Activated CD4-positive, alpha-beta T cell treated with anti-CD3 and anti-CD28 coated beads, Interleukin-2, Interleukin-6, amounts not matched to agents 100 ng/mL and 50 ng/mL, durations not matched to agents 16 hours and 8 hours (primary cell): ENCODE measurements at regions not wholly inside any gene's neighbourhood (a gene's known extent, or its start where the extent isn't known, plus 50 kb on each side); places are given as distances from the start of the nearest gene placed in this dataset.
"Not testable (repeated sequence)": the region's sequence is repeated elsewhere in the genome, so short reads cannot be mapped to it uniquely, and the experiment has no call there.

Experiments used
- DNase-seq: peaks from one replicate; pipeline ENCODE4 v3.0.0-alpha.2; 2020

GRCh38 chr6:156599366-156599765 lies 177.8 kb upstream of the ARID1B start:
- DNase-seq: no peak

DNA sequence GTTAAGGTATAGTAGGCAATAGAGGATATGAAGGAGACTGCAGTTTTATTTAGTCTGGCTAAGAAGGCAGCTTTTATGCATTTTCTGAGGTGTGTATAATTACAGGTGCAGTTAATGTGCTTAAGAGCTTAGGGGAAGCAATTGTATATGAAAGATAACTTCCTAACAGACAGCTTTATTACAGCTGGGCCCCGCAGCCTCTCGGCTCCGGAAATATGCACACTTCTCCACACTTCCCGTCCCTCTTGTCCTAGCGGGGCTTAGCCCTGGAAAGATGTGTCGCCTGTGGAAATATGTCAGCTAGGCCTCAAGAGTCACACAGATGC lies 178.4 kb upstream of the ARID1B start:
- no peak for DNase-seq

DNA sequence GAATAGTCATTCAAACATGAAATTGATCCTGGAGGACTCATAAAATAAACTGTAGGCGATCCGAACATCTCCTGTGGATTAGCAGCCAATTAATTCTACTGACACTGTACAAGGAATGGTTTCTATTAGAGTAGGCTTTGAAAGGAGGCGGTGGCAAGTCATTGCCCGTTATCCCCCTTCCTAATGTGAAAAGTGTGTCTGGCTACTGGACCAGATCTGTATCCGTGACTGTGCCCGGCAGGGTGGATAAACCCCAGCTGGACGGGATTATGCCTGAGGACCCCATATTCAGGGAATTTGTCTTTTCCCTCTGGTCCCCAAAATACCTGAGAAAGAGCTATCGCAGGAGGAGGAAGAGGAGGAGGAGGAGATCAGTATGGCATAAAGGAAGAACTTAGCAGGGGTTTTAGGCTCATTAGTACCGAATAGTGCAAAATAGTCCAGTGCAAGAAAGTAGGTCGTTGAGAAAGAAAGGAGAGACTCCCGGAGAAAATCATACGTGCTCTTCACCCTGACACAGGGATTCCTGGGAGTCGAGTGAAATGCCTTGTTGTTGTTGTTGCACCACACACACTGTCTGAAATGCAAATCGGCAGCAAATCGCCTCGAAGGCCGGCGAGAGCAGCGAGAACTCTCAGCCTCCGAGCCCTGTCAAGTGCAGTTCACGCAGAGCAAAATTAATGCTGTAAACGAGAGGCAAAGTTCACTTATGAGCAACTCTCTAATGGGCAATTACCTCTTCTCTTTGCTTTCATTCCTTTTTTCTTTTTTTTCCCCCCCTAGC lies 178.9 kb upstream of the ARID1B start:
- no peak for DNase-seq

- no peak for DNase-seq
Observed at GRCh38 chr6:156597095-156597494, 180.1 kb upstream of the ARID1B start.

GRCh38 chr6:156595476-156595875 lies 181.7 kb upstream of the ARID1B start:
- no peak for DNase-seq

DNA sequence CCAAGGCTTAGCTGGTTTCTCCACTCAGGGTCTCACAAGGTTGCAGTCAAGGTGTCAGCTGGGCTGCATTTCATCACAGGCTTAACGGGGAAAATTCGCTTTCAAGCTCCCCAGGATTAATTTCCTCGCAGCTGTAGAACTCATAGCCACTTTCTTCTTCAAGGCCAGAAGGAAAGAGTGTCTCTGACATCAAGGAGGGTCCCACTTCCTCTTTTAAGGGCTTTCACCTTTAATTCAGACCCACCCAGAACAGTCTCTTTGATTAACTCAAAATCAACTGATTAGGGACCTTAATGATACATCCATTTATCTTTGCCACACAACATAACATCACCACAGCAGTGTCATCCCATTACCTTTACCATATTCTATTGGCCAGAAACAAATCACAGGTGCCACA lies 183.3 kb upstream of the ARID1B start:
- DNase-seq: no peak

DNA sequence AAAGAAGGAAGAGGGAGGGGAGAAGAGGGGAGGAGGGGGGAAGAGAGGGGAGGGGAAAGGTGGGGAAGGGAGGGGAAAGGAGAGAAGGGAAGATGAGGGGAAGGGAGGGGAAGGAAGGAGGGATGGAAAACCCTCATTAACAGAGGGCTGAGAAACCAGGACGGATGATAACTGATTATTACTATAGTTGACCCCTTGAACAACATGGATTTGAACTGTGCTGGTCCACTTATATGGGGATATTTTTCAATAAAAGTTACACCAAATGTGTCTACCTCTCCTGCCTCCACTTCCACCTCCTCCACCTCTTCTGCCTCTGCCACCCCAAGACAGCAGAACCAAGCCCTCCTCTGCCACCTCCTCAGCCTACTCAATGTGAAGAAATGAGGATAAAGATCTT lies 184.1 kb upstream of the ARID1B start:
- no peak for DNase-seq

DNA sequence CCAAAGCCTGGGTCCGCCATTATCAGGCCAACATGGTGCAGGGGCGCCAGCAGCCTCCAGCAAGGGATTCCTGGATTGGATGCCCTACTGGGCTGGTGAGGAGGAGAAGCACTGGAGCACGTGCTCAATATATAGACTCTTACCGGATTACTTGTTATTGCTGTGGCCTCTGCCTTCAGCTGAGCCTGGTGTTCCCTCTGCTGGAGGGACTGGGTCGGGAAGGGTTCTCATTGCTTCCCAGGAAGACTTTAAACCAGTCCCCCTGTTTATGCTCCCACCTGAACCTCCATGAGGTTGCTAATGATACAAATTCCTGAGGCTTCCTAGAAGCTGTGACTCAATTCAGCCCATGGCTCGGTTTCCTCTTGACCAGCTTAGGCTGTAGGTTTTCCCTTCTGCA lies 186.7 kb upstream of the ARID1B start:
- no peak for DNase-seq

GRCh38 chr6:156589281-156589680 lies 187.9 kb upstream of the ARID1B start:
- DNase-seq: no peak

- no peak for DNase-seq
Observed at GRCh38 chr6:156587751-156588301, 189.4 kb upstream of the ARID1B start.

DNA sequence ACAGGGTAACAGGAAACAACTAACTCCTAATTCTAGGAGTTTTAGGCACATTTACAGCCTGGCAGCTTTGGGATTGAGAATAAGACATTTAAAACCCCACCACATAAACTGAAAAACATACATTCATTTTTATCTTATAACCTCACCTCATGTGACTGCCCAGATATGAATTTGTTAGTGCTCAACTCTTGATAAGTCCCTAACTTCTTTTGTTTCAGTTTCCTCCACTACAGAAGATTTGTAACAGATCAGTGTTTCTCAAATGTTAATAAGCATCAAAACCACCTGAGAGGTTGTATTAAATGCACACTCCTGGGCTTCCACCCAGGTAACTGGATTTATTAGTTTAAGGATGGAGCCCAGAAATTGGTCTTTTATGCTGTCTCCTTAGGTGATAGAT lies 190.1 kb upstream of the ARID1B start:
- no peak for DNase-seq

GRCh38 chr6:156585859-156586258 lies 191.3 kb upstream of the ARID1B start:
- DNase-seq: no peak

GRCh38 chr6:156584121-156584520 lies 193.1 kb upstream of the ARID1B start:
- DNase-seq: not testable (repeated sequence)

- DNase-seq: no peak
Observed at GRCh38 chr6:156583083-156583482, 194.1 kb upstream of the ARID1B start.

DNA sequence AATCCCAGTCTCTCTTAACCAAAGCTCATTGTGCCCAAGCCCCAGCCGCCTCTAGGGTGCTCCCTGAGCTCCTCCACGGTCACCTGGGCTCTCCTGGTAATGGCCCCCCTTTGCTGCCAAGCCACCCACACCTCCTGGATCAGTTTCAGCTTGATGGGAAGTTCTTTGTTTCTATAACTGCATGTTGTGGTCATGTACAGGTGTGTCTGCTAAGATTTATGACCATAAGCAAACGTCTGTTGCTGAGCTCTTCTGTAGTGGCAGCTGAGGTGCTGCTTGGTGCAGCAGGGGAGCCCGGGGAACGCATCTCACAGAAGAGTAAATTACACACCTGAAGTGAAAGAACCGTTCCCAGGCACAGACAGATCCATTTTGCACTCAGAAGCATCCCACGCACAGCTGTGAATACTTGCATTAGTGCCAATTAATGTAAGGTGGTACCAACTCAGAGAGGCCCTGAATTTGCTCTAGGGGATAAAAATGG lies 194.6 kb upstream of the ARID1B start:
- no peak for DNase-seq

DNA sequence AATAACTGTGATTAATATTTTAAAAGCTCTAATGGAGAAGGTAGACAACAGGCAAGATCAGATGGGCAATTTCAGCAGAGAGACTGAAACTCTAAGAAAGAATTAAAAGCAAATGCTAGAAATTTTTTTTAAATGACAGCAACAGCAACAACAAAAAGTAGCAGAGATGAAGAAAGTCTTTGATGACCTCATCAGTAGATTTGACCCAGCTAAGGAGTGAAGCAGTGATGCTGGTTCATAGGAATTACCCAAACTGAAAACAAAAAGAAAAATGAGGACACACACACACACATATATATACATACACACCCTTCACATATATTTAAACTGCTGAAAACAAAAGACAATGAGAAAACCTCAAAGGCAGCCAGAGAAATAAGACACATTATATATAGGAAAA lies 197.6 kb upstream of the ARID1B start:
- no peak for DNase-seq

GRCh38 chr6:156577749-156578148 lies 199.4 kb upstream of the ARID1B start:
- no peak for DNase-seq

- DNase-seq: no peak
Observed at GRCh38 chr6:156575361-156575760, 201.8 kb upstream of the ARID1B start.

GRCh38 chr6:156564807-156565149 lies 212.4 kb upstream of the ARID1B start:
- DNase-seq: no peak

GRCh38 chr6:156564127-156564806 lies 212.9 kb upstream of the ARID1B start:
- peak; percentile 80 for DNase-seq

DNA sequence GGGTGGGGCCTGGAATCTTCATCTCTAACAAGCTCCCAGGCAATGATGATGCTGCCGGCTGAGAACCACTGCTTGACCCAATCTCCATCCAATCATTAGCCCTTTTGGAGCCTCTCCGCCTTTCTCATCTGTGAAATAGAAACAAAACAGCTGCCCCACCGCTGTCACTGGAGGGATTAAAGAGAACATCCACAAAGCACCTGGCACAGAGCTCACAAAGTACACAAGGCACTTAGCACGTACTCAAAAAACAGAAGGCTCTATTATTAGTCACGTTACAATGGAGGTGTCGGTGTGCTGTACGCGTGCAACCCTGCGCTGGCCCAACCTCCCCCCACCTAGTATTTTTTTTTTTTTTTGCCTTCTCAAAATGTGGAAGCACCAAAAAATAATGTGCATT lies 213.5 kb upstream of the ARID1B start:
- no peak for DNase-seq

- DNase-seq: no peak
Observed at GRCh38 chr6:156562636-156563035, 214.5 kb upstream of the ARID1B start.

DNA sequence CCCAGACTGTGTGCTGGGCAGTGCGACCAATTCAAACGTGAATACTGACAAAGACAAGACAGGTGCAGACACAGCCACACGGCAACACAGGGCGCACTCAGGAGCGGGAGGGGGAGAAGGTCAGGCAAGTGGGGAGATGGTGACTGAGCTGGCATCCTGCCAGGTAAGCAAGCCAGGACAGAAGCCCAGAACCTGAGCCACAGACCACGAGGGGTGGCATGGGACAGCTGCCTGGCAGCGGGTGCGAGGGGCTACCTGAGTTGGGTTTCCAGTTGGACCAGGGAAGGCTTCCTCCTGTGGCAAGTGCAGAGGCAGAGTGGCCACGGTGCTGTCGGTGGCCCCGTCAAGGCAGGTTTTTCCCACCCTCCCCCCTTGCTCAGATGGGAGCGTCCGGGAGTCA lies 215.2 kb upstream of the ARID1B start:
- no peak for DNase-seq

DNA sequence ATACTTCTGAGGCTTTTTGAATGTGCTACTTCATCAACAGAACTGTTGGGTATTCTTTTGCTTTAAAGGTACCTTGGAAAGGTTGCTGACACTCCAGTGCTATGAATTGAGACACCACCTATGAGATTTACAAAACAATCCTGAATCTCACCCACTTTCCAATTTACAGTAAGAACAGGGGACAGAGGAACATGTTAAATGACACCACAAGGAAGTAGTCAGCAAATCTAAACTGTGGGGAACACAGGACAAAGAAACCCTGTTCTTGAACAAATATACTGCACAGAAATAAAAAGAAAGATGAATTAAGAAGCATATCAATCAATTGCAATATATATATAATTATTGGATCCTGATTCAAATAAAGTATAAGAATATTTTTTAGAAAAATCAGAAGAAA lies 216.7 kb upstream of the ARID1B start:
- DNase-seq: no peak
